ENCODE measurements at regions not wholly inside any gene's neighbourhood (a gene's known extent, or its start where the extent isn't known, plus 50 kb on each side); places are given as distances from the start of the nearest gene placed in this dataset.
"Not testable (repeated sequence)": the region's sequence is repeated elsewhere in the genome, so short reads cannot be mapped to it uniquely, and the experiment has no call there.

DNA sequence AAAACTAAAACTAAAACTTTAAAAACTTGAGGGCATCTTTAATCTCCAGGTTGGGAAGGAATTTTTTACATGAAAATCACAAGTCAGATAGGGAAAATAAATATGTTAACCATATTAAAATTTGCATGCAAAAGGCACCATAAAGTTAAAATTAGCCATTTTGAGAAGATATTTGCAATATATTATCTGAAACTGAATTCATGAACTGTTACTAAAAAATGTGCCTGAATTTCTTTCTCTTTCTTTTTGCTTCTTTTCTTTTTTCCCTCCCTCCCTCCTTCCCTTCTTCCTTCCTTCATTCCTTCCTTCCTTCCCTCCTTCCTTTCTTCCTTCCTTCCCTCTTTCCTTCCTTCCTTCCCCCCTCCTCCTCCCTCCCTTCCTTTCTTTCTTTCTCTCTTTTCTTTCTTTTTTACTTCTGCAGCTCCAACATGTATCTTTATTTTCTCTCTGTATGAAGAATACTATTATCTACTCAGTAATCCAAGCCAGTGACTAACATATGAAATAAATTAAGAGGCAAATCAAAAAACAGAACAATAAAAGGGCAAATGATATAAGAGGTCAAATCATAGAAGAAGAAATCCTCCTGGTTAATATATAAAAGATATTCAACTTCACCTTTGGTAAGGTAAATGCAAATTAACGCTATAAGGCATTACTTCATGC is 146.0 kb downstream of the BRMS1L start:
- no peak overlapping the region for H3K4me3 Mint-ChIP-seq
- DNase-seq (no peak), ATAC-seq (replicated peaks in 1 of 2) (no peak)
- H3K36me3 Mint-ChIP-seq (ENCODE audit: insufficient read depth in 2 of 2) = peaks cover 0 to 1% of the 10 kb centered on the region in 2 donors
- H3K9me3 Mint-ChIP-seq = no peaks in the 10 kb centered on the region
- H3K27ac Mint-ChIP-seq = no peak overlapping the region
- no peaks in the 10 kb centered on the region for H3K4me1 Mint-ChIP-seq (ENCODE audit: low read depth)
- no peaks in the 10 kb centered on the region for H3K27me3 Mint-ChIP-seq (ENCODE audit: low read depth)

GRCh38 chr14:35969310-35969709 is 143.2 kb downstream of the BRMS1L start:
- no peak for DNase-seq
- Mint-ChIP-seq H3K9me3 (no peaks in the 10 kb centered on the region), H3K4me3 (no peak overlapping the region), H3K27me3 (ENCODE audit: low read depth) (no peaks in the 10 kb centered on the region), H3K4me1 (ENCODE audit: low read depth) (no peaks in the 10 kb centered on the region), H3K36me3 (ENCODE audit: insufficient read depth in 2 of 2) (no peaks in the 10 kb centered on the region), H3K27ac (no peak overlapping the region)
- no peak for ATAC-seq (replicated peaks in 1 of 2)

- Mint-ChIP-seq H3K27ac (no peak overlapping the region), H3K9me3 (no peaks in the 10 kb centered on the region), H3K4me1 (ENCODE audit: low read depth) (no peaks in the 10 kb centered on the region), H3K27me3 (ENCODE audit: low read depth) (no peaks in the 10 kb centered on the region), H3K36me3 (ENCODE audit: insufficient read depth in 2 of 2) (no peaks in the 10 kb centered on the region), H3K4me3 (no peak overlapping the region)
- ATAC-seq (replicated peaks in 1 of 2) (no peak), DNase-seq (no peak)
Observed at GRCh38 chr14:35965400-35965799, 139.3 kb downstream of the BRMS1L start.

GRCh38 chr14:35964697-35965286 is 138.7 kb downstream of the BRMS1L start:
- Mint-ChIP-seq H3K27ac (no peak overlapping the region), H3K4me1 (ENCODE audit: low read depth) (no peaks in the 10 kb centered on the region), H3K4me3 (no peak overlapping the region), H3K36me3 (ENCODE audit: insufficient read depth in 2 of 2) (no peaks in the 10 kb centered on the region), H3K27me3 (ENCODE audit: low read depth) (no peaks in the 10 kb centered on the region), H3K9me3 (no peaks in the 10 kb centered on the region)
- no peak for ATAC-seq (replicated peaks in 1 of 2)
- DNase-seq = no peak

- Mint-ChIP-seq H3K4me3 (no peak overlapping the region), H3K27me3 (ENCODE audit: low read depth) (no peaks in the 10 kb centered on the region), H3K4me1 (ENCODE audit: low read depth) (no peaks in the 10 kb centered on the region), H3K9me3 (no peaks in the 10 kb centered on the region), H3K36me3 (ENCODE audit: insufficient read depth in 2 of 2) (no peaks in the 10 kb centered on the region), H3K27ac (no peak overlapping the region)
- no peak for ATAC-seq (replicated peaks in 1 of 2)
- DNase-seq = peak in 1 of 2 donors; percentile 3
Observed at GRCh38 chr14:35963209-35963608, 137.1 kb downstream of the BRMS1L start.

GRCh38 chr14:35961697-35962274 is 135.6 kb downstream of the BRMS1L start:
- Mint-ChIP-seq H3K27ac (no peak overlapping the region), H3K9me3 (no peaks in the 10 kb centered on the region), H3K27me3 (ENCODE audit: low read depth) (no peaks in the 10 kb centered on the region), H3K4me1 (ENCODE audit: low read depth) (no peaks in the 10 kb centered on the region), H3K36me3 (ENCODE audit: insufficient read depth in 2 of 2) (no peaks in the 10 kb centered on the region), H3K4me3 (no peak overlapping the region)
- DNase-seq (no peak), ATAC-seq (replicated peaks in 1 of 2) (no peak)

GRCh38 chr14:35959835-35960234 is 133.7 kb downstream of the BRMS1L start:
- peak overlapping the region; percentile 44 for H3K27ac Mint-ChIP-seq
- H3K36me3 Mint-ChIP-seq (ENCODE audit: insufficient read depth in 2 of 2) = no peaks in the 10 kb centered on the region
- H3K4me1 Mint-ChIP-seq (ENCODE audit: low read depth) = no peaks in the 10 kb centered on the region
- ATAC-seq (replicated peaks in 1 of 2) = no peak
- DNase-seq = no peak
- H3K4me3 Mint-ChIP-seq = no peak overlapping the region
- H3K27me3 Mint-ChIP-seq (ENCODE audit: low read depth) = no peaks in the 10 kb centered on the region
- H3K9me3 Mint-ChIP-seq = no peaks in the 10 kb centered on the region

DNA sequence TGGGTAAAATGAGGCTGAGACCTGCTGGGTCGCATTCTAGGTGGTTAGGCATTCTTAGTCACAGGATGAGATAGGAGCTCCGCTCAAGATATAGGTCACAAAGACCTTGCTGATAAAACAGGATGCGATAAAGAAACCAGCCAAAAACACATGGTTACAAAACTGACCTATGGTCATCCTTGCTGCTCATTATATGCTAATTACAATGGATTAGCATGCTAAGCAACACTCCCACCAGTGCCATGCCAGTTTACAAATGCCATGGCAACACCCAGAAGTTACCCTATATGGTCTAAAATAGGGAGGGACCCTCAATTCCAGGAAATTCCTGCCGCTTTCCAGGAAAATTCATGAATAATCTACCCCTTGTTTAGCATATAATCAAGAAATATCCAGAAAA is 132.4 kb downstream of the BRMS1L start:
- Mint-ChIP-seq H3K36me3 (ENCODE audit: insufficient read depth in 2 of 2) (no peaks in the 10 kb centered on the region), H3K27me3 (ENCODE audit: low read depth) (no peaks in the 10 kb centered on the region), H3K4me3 (no peak overlapping the region), H3K4me1 (ENCODE audit: low read depth) (no peaks in the 10 kb centered on the region), H3K9me3 (no peaks in the 10 kb centered on the region), H3K27ac (no peak overlapping the region)
- ATAC-seq (replicated peaks in 1 of 2) = no peak
- no peak for DNase-seq

GRCh38 chr14:35956376-35957085 is 130.4 kb downstream of the BRMS1L start:
- Mint-ChIP-seq H3K27me3 (ENCODE audit: low read depth) (no peaks in the 10 kb centered on the region), H3K27ac (no peak overlapping the region), H3K36me3 (ENCODE audit: insufficient read depth in 2 of 2) (no peaks in the 10 kb centered on the region), H3K4me1 (ENCODE audit: low read depth) (no peaks in the 10 kb centered on the region), H3K9me3 (no peaks in the 10 kb centered on the region), H3K4me3 (no peak overlapping the region)
- ATAC-seq (replicated peaks in 1 of 2) (no peak), DNase-seq (no peak)

DNA sequence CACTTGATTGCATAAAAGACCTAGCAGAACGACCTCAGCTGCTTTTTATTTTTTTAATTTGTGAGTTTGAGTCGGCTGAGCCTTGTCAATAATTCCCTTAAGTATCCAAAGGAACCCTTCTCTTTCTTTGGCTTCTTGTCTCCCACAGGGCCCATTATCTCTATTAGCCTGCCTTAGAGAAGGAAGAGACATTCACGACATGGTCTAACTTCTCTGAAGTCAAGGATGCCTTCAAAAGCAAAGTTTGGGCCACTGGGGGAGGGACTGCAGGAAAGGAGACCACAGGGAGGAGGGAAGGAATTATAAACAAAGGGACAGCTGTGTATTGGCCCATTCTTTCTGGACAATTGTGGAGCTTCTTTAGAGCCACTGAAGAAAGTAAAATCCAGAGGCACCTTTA is 126.4 kb downstream of the BRMS1L start:
- ATAC-seq (replicated peaks in 1 of 2) = no peak
- H3K36me3 Mint-ChIP-seq (ENCODE audit: insufficient read depth in 2 of 2) = no peaks in the 10 kb centered on the region
- H3K4me1 Mint-ChIP-seq (ENCODE audit: low read depth) = no peaks in the 10 kb centered on the region
- no peak overlapping the region for H3K4me3 Mint-ChIP-seq
- H3K27me3 Mint-ChIP-seq (ENCODE audit: low read depth) = no peaks in the 10 kb centered on the region
- no peak overlapping the region for H3K27ac Mint-ChIP-seq
- no peaks in the 10 kb centered on the region for H3K9me3 Mint-ChIP-seq
- DNase-seq = no peak

- H3K4me3 Mint-ChIP-seq = no peak overlapping the region
- H3K27me3 Mint-ChIP-seq (ENCODE audit: low read depth) = no peaks in the 10 kb centered on the region
- no peaks in the 10 kb centered on the region for H3K4me1 Mint-ChIP-seq (ENCODE audit: low read depth)
- DNase-seq (no peak), ATAC-seq (replicated peaks in 1 of 2) (no peak)
- H3K27ac Mint-ChIP-seq = no peak overlapping the region
- no peaks in the 10 kb centered on the region for H3K9me3 Mint-ChIP-seq
- no peaks in the 10 kb centered on the region for H3K36me3 Mint-ChIP-seq (ENCODE audit: insufficient read depth in 2 of 2)
Observed at GRCh38 chr14:35949920-35950513, 123.9 kb downstream of the BRMS1L start.

DNA sequence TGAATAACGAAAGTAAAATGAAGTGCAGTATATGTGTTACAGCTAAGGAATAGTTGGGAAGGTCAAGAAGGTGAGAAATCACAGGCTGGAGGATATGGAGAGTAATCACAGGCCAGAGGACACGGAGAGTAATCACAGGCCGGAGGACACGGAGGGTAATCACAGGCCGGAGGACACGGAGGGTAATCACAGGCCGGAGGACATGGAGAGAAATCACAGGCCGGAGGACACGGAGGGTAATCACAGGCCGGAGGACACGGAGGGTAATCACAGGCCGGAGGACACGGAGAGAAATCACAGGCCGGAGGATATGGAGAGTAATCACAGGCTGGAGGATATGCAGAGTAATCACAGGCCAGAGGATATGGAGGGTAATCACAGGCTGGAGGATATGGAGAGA is 121.8 kb downstream of the BRMS1L start:
- not testable (repeated sequence) for DNase-seq; H3K4me3 Mint-ChIP-seq; H3K4me1 Mint-ChIP-seq (ENCODE audit: low read depth); H3K27me3 Mint-ChIP-seq (ENCODE audit: low read depth); ATAC-seq (replicated peaks in 1 of 2); H3K36me3 Mint-ChIP-seq (ENCODE audit: insufficient read depth in 2 of 2); H3K27ac Mint-ChIP-seq; H3K9me3 Mint-ChIP-seq

DNA sequence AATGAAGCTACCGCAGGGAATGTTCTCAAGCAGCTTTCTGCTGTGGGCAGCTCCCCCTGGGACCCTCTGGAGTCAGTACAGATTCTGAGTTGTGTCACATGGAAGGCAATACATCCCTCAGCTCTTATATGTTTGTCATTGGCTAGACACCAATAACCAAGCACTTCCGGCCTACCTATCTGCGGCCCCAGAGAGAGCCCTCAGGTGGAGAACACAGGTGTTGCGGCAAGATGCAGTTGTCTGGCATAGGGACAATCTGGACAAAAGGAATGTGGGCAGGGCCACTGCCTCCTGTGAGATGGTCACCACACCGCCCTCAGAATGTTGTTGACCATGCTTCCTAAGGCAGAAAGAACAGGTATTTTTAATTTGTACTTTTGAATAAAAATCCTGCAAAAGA is 118.7 kb downstream of the BRMS1L start:
- H3K36me3 Mint-ChIP-seq (ENCODE audit: insufficient read depth in 2 of 2) = no peaks in the 10 kb centered on the region
- H3K27me3 Mint-ChIP-seq (ENCODE audit: low read depth) = no peaks in the 10 kb centered on the region
- DNase-seq = peak; percentile 15 to 27
- no peaks in the 10 kb centered on the region for H3K9me3 Mint-ChIP-seq
- no peaks in the 10 kb centered on the region for H3K4me1 Mint-ChIP-seq (ENCODE audit: low read depth)
- ATAC-seq (replicated peaks in 1 of 2) = peak in 1 of 2 donors; percentile 39
- H3K4me3 Mint-ChIP-seq = no peak overlapping the region
- H3K27ac Mint-ChIP-seq = no peak overlapping the region

All from activated T-cell treated with anti-CD3 and anti-CD28 coated beads, Interleukin-2, amount 50 U/mL, for 72 hours (primary cell).